ENCODE measurements at regions not wholly inside any gene's neighbourhood (a gene's known extent, or its start where the extent isn't known, plus 50 kb on each side); places are given as distances from the start of the nearest gene placed in this dataset.

DNA sequence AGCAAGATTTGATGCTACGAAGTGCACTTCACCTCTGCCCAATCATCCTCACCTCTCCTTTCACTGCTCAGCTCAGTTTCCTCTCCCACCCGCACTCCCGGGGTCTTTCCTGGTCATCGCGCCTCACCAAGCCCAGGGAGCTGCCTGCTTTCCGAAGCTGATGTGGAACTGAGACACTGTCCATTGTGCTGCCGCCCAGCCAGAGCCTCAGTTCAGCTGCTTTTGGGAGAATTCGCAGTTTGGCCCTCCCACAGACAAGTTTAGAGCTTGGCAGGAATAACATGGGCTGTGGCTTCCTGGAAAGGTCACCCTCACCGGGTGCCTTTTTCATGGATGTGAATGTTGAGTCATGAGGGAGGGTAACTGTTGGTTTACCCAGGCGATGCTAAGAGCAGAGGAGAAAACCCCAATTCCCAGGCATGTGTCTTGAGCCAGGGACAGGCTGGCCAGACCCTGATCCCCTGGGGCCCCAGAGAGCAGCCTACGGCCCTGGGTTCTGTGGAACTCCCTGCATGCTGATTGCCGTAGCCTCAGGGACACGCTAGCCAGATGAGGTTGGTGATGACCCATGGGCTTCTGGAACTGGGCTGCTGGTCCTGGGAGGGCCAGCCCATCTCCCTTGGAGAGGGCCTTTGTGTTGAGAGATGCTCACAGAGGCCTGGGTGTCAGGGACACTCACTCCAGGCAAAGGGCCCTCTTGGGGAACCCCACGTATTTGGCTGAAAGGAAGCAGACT, 1687.5 kb downstream of the TP53TG3F start:
- CTCF ChIA-PET = no interaction called here
- Mint-ChIP-seq H3K4me3 (no peak overlapping the region), H3K27me3 (ENCODE audit: low read depth) (peaks cover 29% of the 10 kb centered on the region), H3K9me3 (peaks cover 57% of the 10 kb centered on the region), H3K36me3 (peaks cover 66% of the 10 kb centered on the region), H3K27ac (no peak overlapping the region), H3K4me1 (no peaks in the 10 kb centered on the region)
- ATAC-seq = no peak
- TF ChIP-seq TP53 (CRISPR knock-in tag; IDR thresholded peaks at IDR 0.05) (no peak), RORB (CRISPR knock-in tag; IDR thresholded peaks at IDR 0.05) (no peak)
- TF ChIP-seq, protein P1, sequence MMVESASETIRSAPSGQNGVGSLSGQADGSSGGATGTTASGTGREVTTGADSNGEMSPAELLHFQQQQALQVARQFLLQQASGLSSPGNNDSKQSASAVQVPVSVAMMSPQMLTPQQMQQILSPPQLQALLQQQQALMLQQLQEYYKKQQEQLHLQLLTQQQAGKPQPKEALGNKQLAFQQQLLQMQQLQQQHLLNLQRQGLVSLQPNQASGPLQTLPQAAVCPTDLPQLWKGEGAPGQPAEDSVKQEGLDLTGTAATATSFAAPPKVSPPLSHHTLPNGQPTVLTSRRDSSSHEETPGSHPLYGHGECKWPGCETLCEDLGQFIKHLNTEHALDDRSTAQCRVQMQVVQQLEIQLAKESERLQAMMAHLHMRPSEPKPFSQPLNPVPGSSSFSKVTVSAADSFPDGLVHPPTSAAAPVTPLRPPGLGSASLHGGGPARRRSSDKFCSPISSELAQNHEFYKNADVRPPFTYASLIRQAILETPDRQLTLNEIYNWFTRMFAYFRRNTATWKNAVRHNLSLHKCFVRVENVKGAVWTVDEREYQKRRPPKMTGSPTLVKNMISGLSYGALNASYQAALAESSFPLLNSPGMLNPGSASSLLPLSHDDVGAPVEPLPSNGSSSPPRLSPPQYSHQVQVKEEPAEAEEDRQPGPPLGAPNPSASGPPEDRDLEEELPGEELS (CRISPR knock-in tag; IDR thresholded peaks at IDR 0.05) = no peak
- TF ChIP-seq, protein P2, sequence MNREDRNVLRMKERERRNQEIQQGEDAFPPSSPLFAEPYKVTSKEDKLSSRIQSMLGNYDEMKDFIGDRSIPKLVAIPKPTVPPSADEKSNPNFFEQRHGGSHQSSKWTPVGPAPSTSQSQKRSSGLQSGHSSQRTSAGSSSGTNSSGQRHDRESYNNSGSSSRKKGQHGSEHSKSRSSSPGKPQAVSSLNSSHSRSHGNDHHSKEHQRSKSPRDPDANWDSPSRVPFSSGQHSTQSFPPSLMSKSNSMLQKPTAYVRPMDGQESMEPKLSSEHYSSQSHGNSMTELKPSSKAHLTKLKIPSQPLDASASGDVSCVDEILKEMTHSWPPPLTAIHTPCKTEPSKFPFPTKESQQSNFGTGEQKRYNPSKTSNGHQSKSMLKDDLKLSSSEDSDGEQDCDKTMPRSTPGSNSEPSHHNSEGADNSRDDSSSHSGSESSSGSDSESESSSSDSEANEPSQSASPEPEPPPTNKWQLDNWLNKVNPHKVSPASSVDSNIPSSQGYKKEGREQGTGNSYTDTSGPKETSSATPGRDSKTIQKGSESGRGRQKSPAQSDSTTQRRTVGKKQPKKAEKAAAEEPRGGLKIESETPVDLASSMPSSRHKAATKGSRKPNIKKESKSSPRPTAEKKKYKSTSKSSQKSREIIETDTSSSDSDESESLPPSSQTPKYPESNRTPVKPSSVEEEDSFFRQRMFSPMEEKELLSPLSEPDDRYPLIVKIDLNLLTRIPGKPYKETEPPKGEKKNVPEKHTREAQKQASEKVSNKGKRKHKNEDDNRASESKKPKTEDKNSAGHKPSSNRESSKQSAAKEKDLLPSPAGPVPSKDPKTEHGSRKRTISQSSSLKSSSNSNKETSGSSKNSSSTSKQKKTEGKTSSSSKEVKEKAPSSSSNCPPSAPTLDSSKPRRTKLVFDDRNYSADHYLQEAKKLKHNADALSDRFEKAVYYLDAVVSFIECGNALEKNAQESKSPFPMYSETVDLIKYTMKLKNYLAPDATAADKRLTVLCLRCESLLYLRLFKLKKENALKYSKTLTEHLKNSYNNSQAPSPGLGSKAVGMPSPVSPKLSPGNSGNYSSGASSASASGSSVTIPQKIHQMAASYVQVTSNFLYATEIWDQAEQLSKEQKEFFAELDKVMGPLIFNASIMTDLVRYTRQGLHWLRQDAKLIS (CRISPR knock-in tag; IDR thresholded peaks at IDR 0.05; ENCODE audit: borderline replicate concordance) = no peak
- POLR2A ChIA-PET = no interaction called here
- no peak for DNase-seq (ENCODE audit: low spot score)

DNA sequence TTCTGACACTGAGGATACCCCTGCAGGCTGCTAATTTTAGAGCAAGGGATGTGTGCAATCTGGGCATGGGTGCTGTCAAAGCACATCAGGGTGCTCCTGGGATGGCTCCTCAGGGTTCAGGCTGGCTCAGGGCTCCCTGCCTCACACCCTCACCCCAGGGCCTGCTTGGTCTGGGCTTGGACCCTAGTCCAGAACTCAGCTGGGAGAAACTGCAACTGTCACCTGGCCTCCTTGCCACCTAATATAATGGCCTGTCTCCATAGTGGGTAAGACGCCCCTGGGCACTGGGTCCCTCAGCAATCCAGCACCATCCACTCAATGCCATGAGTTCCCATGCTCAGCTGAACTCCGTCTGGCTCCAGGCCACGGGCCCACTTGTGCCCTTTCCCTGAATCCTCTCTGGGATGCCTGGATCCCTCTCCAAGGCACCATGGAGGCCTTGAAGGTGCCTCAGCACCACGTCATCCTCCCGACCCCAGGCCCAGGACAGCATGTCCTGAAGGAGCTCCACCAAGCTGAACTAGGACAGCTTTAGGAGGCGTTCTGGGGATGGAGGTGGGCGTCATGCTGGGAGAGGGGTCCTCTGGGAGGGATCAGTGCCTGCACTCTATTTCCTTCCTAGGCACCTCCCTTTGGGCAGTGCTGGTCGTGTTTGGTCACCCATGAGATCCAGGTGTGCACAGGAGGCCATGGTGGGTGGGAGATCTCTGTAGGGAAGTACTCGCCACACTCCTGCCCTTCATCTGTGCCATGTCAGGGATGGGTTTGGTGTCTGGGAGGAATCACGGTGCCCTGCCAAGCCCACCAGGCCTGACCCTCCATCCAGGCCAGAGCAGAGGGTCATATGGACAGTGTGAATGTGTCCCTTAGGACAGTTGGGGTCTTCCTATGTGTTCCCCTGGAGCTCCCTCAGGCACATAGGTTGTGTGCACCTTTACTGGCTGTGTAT, 1688.4 kb downstream of the TP53TG3F start:
- DNase-seq (ENCODE audit: low spot score) (no peak), ATAC-seq (no peak)
- Mint-ChIP-seq H3K4me1 (no peaks in the 10 kb centered on the region), H3K4me3 (no peak overlapping the region), H3K9me3 (peaks cover 64% of the 10 kb centered on the region), H3K36me3 (peaks cover 70% of the 10 kb centered on the region), H3K27me3 (ENCODE audit: low read depth) (peaks cover 25% of the 10 kb centered on the region), H3K27ac (no peak overlapping the region)
- ChIA-PET CTCF (no interaction called here), POLR2A (no interaction called here)
- TF ChIP-seq GABPB1 (CRISPR knock-in tag; IDR thresholded peaks at IDR 0.05) = no peak
- TF ChIP-seq GRHL2 (CRISPR knock-in tag; IDR thresholded peaks at IDR 0.05; ENCODE audit: insufficient replicate concordance, severe bottlenecking) = no peak
- no peak for TF ChIP-seq SMAD4 (CRISPR knock-in tag; IDR thresholded peaks at IDR 0.05)

GRCh38 chr16:35148748-35149147, 1689.3 kb downstream of the TP53TG3F start:
- Mint-ChIP-seq H3K4me1 (no peaks in the 10 kb centered on the region), H3K27ac (no peak overlapping the region)
- TF ChIP-seq GRHL2 (CRISPR knock-in tag; IDR thresholded peaks at IDR 0.05; ENCODE audit: insufficient replicate concordance, severe bottlenecking) (no peak), PRRX2 (CRISPR knock-in tag; IDR thresholded peaks at IDR 0.05) (no peak), ATF6 (CRISPR knock-in tag; IDR thresholded peaks at IDR 0.05) (no peak), ATF1 (CRISPR knock-in tag; IDR thresholded peaks at IDR 0.05) (no peak), ELF4 (CRISPR knock-in tag; IDR thresholded peaks at IDR 0.05; ENCODE audit: low read depth) (no peak), STAT6 (CRISPR knock-in tag; conservative IDR thresholded peaks at IDR 0.05; ENCODE audit: low read depth) (no peak)

More at GRCh38 chr16:35148748-35149147, 1689.3 kb downstream of the TP53TG3F start:
- DNase-seq (ENCODE audit: low spot score) = no peak
- CTCF ChIA-PET = no interaction called here
- no peak for ATAC-seq
- H3K4me3 Mint-ChIP-seq = no peak overlapping the region
- POLR2A ChIA-PET = no interaction called here
- H3K27me3 Mint-ChIP-seq (ENCODE audit: low read depth) = peaks cover 25% of the 10 kb centered on the region
- H3K36me3 Mint-ChIP-seq = peaks cover 73% of the 10 kb centered on the region
- H3K9me3 Mint-ChIP-seq = peaks cover 72% of the 10 kb centered on the region

All from WTC11 (cell line).